RPMI7951 (cell line): ENCODE measurements at regions not wholly inside any gene's neighbourhood (a gene's known extent, or its start where the extent isn't known, plus 50 kb on each side); places are given as distances from the start of the nearest gene placed in this dataset.
"Not testable (repeated sequence)": the region's sequence is repeated elsewhere in the genome, so short reads cannot be mapped to it uniquely, and the experiment has no call there.

Source experiments
- DNase-seq: peaks from one replicate; pipeline ENCODE4 v3.0.0-alpha.2; 2012; ENCODE audit warnings: low read depth

GRCh38 chr5:74534397-74535129 lies 106.0 kb downstream of the ENC1 start:
- no peak for DNase-seq

GRCh38 chr5:74530326-74531050 lies 110.0 kb downstream of the ENC1 start:
- no peak for DNase-seq

GRCh38 chr5:74529101-74529500 lies 111.4 kb downstream of the ENC1 start:
- no peak for DNase-seq

GRCh38 chr5:74526111-74526510 lies 114.4 kb downstream of the ENC1 start:
- DNase-seq, result no peak

- DNase-seq, result not testable (repeated sequence)
Measured at GRCh38 chr5:74524767-74525166, 115.8 kb downstream of the ENC1 start.

DNA sequence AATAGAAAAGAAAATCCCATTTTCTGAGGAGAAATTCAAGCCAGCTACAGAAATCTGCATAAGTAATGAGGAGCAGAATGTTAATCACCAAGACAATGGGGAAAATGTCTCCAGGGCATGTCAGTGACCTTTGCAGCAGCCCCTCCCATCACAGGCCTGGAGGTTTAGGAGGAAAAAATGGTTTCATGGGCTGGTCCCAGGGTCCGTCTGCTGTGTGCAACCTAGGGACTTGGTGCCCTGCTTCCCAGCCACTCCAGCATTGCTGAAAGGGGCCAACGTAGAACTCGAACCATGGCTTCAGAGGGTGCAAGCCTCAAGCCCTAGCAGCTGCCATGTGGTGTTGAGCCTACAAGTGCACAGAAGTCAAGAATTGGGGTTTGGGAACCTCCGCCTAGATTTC lies 116.8 kb downstream of the ENC1 start:
- DNase-seq, result not testable (repeated sequence)

DNA sequence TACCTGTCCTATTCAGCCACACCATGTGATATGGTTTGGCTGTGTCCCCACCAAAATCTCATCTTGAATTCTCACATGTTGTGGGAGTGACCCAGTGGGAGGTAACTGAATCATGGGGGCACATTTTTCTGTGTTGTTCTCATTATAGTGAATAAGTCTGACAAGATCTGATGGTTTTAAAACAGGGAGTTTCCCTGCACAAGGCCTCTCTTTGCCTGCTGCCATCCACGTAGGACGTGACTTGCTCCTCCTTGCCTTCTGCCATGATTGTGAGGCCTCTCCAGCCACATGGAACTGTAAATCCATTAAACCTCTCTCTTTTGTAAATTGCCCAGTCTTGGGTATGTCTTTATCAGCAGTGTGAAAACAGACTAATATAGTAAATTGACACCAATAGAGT lies 117.7 kb downstream of the ENC1 start:
- DNase-seq, result not testable (repeated sequence)

GRCh38 chr5:74521401-74521800 lies 119.1 kb downstream of the ENC1 start:
- no peak for DNase-seq

DNA sequence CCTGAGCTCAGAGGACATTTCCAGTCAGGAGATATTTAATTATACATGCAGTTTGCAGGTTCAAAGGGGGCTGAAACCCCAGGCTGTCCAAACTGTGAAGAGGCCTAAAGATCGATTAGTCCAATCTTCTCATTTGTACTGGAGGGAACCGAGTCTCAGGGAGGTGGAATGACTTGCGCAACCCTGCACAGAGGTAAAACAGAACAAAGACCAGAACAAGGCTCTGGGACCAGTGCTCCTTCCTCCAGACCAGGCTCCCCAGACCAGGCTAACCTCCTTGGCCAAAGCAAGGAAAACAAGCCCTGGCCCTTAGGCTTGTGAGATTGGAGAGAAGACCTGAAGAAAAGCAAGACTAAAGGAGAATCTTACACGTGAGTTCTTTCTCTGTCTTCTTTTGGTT lies 120.8 kb downstream of the ENC1 start:
- no peak for DNase-seq

- DNase-seq, result peak; percentile 83
Measured at GRCh38 chr5:74519161-74519571, 121.4 kb downstream of the ENC1 start.

DNA sequence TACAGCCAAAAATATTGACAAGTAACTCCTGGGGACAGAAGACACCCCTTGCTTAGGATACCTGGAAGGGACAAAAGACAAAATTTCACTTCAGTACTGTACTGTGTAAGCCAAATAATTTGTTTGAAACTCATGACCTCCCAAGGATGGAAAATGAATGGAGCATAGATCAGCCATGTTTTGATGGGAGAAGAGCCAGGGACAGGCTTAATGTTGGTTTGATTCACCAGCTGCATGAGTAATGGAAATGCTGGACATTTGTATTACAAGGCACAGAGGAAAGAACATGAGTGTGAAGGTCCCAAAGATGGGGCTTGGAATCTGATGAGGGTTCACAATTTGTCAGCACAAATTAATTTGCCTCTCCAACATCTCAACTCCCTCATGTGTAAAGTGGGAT lies 122.8 kb downstream of the ENC1 start:
- peak; percentile 61 for DNase-seq

DNA sequence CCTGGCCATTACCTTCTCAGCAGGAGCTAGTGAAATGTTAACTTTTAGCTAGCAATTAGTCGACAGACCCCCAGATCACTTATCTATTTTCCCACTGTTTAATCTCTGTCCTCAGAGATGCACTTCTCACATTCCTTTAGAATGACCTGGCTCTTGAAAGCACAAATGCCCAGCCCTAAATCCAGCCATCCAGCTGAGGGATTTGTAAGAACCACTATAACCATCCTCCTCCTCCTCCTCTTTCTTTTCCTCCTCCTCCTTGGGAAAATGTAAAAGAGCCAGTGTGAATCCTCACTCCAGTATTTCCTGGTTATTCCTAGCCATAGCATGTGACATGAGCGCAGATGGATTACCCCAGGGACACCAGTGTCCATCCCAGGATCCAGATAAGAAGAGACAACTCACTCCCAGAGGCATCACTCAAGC lies 124.3 kb downstream of the ENC1 start:
- peak; percentile 52 for DNase-seq

DNA sequence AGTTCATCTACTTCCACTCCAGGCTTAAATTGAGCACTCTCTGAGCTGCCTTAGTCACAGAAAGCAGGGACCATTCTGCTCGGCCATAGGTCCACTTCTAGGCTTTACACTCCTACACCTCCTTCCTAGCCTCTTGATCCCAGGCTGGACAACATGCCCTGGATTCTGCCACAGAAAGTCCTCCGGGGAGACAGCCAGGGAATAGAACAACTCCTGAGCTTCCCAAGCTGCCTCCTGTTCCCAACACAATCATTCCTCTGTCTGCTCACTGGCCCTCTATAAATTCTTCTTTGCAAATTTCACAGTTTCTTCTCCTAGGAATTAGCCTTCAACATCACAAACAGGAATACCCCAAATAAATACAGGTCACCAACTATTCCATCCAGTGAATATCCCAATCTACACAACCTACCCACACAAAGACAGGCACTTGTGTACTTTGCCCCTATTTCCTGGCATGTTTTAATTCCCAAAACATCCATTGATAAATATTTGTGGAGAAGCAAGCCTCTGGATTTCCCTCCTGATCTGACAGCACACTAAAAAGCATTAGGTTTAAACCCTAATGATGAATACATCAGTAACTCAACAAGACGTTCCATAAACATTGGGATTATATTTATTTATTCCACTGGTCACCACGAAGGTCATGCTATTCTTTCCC lies 125.5 kb downstream of the ENC1 start:
- no peak for DNase-seq

GRCh38 chr5:74511770-74512169 lies 128.8 kb downstream of the ENC1 start:
- not testable (repeated sequence) for DNase-seq

DNA sequence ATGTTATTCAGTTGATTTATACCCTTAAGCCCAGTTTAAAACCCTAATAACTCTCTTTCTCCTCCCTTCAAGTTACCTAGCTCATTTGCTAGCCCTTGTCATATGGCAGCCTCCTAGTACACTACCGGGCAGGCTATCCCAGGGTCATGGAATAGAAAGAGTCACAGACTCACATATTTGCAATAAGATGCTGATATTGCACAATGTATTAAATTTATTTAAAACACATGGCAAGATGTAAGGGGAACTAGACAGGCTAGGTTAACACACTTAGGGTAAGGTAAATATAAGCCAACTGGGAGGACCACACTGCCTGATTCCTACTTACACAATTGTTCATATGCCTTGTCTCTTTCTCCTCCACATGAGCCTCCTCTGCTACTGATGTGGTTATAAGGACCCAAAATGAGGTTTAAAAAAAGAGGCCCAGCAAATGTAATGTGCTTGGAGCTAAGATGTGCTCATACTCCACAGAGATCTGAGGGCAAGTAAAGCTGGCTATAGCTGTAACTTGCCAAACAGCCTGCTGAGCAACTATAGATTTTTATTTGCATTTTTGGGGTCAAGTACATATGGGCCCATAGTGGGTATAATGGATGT lies 130.0 kb downstream of the ENC1 start:
- DNase-seq, result no peak

DNA sequence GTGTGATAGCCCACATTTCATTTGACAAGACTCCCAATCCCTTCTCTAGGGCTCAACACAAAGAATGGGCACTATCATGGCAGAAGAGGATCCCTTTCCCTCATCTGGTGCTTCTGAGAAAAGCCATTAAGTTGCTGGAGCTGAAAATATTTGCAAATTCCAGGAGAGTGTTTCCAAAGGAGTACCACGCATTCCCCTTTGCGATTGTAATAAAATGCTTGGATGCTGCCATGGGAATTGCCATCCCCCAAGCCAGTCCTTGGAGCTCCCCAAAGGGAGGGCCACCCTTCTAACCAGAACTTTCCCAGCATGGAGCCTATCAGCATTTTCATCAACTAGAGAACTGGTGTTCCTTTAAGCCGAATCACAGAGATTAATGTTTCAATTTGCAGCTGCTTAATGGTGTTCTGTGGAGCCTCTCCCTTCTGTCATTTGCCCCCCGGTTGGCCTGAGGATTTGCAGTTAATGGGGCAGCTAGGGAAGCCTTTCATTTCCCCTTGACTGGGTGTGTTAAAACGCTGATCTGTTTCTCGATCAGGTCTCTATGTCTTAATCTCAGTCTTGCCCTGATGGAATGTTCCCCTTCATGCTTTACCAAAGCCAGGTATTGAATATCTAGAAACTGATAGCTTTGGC lies 133.0 kb downstream of the ENC1 start:
- no peak for DNase-seq

DNA sequence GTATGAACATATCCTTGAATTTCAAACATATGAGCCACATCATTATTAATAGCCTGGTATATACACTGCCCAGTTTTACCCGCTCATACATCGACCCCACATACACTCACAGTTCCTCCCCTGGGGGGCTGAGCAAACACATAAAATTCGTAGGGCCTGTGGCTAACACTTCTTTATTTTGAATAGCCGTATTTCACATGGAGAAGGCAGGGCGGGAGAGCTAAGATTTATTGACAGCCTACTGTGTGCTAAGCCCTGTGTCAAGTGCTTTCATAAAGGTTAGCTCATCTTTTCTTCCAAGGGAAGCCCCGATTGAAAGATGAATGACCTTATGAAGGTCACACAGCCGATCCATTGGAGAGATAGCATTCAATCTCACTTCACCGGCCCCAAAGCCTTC lies 134.4 kb downstream of the ENC1 start:
- DNase-seq, result no peak

GRCh38 chr5:74504463-74504862 lies 136.1 kb downstream of the ENC1 start:
- no peak for DNase-seq

GRCh38 chr5:74502479-74502950 lies 138.0 kb downstream of the ENC1 start:
- no peak for DNase-seq

DNA sequence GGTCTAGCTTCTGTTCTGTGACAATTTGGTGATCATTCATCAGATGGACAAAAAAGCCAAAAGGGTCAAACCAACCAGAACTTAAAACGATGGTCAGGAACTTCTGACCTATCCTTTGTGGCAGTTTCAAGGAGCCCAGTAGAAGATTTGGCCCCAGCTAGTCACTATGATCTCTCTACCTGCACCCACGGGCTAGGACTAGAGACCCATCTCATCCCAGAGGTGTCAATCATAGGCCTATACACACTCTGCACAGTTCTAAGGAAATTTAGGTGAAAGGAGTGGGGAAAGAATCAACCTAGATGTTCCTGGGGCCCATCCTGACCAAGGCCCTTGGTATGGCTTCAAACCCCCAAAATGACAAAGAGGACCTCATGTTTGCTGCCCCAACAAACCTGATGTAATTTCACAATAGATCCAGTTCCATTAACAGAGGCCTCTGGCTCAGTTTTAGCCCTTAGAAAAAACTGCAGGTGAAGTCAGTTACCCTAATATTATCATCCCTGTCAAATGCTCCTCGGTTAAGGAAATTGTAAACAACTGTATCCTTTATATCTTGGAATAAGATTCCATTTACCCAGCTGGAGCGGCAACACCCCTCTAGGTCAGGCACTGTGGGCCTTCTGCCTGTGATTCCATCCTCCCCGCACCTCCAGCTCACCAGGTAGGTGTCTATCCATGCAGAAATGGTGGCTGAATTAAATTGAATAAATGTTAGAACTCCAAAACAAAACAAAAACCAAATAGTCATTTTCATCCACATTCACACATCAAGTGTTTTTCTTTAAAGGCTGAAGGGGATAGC lies 138.7 kb downstream of the ENC1 start:
- no peak for DNase-seq
